CD14-positive monocyte (primary cell): ENCODE measurements at regions not wholly inside any gene's neighbourhood (a gene's known extent, or its start where the extent isn't known, plus 50 kb on each side); places are given as distances from the start of the nearest gene placed in this dataset.

Experiments used
- DNase-seq, 3 donors: peaks; one replicate each; pipeline ENCODE4 v3.0.0-alpha.2; 2011 to 2022
- H2AFZ ChIP-seq: 2 replicates; pipeline ENCODE4 v1.6.0; 2012; ENCODE audit warnings: mild to moderate bottlenecking, low read depth, low read length, inconsistent platforms; ENCODE audit not compliant: insufficient read depth, poor library complexity, severe bottlenecking
- H3K27ac ChIP-seq, 2 donors: 1 replicate in 1 of 2; 2 replicates in 1 of 2; pipeline ENCODE4 v1.5.1; 2012 to 2013; ENCODE audit warnings: low read length in 2 of 2, control low read depth in 1 of 2, inconsistent platforms in 1 of 2, low read depth in 1 of 2, mild to moderate bottlenecking in 1 of 2
- H3K27me3 ChIP-seq, 2 donors: one replicate each; pipeline versions ENCODE4 v1.6.0 to v1.6.1; 2011 to 2013; ENCODE audit warnings: low read length in 2 of 2; ENCODE audit not compliant: control insufficient read depth in 2 of 2, insufficient read depth in 2 of 2
- H3K36me3 ChIP-seq, 2 donors: replicated peaks in 1 of 2; 1 replicate in 1 of 2; 2 replicates in 1 of 2; pipeline versions ENCODE4 v1.5.1 to v1.6.1; 2012 to 2013; ENCODE audit warnings: low read length in 2 of 2, control low read depth in 1 of 2, inconsistent platforms in 1 of 2, mild to moderate bottlenecking in 1 of 2; ENCODE audit not compliant: insufficient read depth in 2 of 2, control insufficient read depth in 1 of 2
- H3K4me1 ChIP-seq, 2 donors: 1 replicate in 1 of 2; 2 replicates in 1 of 2; pipeline versions ENCODE4 v1.5.1 to v1.6.1; 2012 to 2013; ENCODE audit warnings: low read length in 2 of 2, control low read depth in 1 of 2, inconsistent platforms in 1 of 2, mild to moderate bottlenecking in 1 of 2, moderate library complexity in 1 of 2; ENCODE audit not compliant: insufficient read depth in 2 of 2, control insufficient read depth in 1 of 2
- H3K4me2 ChIP-seq: replicated peaks from 2 replicates; pipeline ENCODE3; 2012; ENCODE audit warnings: low read length, moderate library complexity, mild to moderate bottlenecking; ENCODE audit not compliant: poor library complexity, severe bottlenecking; ENCODE audit errors: extremely low read depth
- H3K4me3 ChIP-seq, 3 experiments: fragments of 200-600 bp in 1 of 3; sonication (generic) in 1 of 3; replicated peaks in 1 of 3; 1 replicate in 2 of 3; 2 replicates in 1 of 3; pipeline ENCODE4 v1.5.1; 2011 to 2013; ENCODE audit warnings: low read length in 3 of 3, mild to moderate bottlenecking in 3 of 3, control low read depth in 2 of 3, low read depth in 2 of 3, inconsistent platforms in 1 of 3, moderate library complexity in 1 of 3
- H3K79me2 ChIP-seq: 2 replicates; pipeline ENCODE4 v1.6.0; 2012; ENCODE audit warnings: mild to moderate bottlenecking, control low read depth, inconsistent platforms, low read length, moderate library complexity; ENCODE audit not compliant: insufficient read depth
- H3K9ac ChIP-seq: 2 replicates; pipeline ENCODE4 v1.6.0; 2017; ENCODE audit warnings: low read length, mild to moderate bottlenecking; ENCODE audit not compliant: insufficient read depth, poor library complexity, severe bottlenecking
- H3K9me3 ChIP-seq, 2 donors: replicated peaks in 1 of 2; 1 replicate in 1 of 2; 2 replicates in 1 of 2; pipeline versions ENCODE4 v1.5.1 to v1.6.1; 2012 to 2013; ENCODE audit warnings: low read length in 2 of 2, control low read depth in 1 of 2; ENCODE audit not compliant: control insufficient read depth in 1 of 2, insufficient read depth in 1 of 2
- H4K20me1 ChIP-seq: 2 replicates; pipeline ENCODE4 v1.6.0; 2012; ENCODE audit warnings: mild to moderate bottlenecking, low read length, control low read depth, moderate library complexity; ENCODE audit not compliant: insufficient read depth
- H3K27ac Mint-ChIP-seq, 7 donors: one replicate each; pipeline ENCODE4 v1.8.0; 2020; ENCODE audit warnings: mild to moderate bottlenecking in 7 of 7, mixed read lengths in 7 of 7, moderate library complexity in 6 of 7, inconsistent platforms in 2 of 7
- H3K27me3 Mint-ChIP-seq, 3 donors: one replicate each; pipeline ENCODE4 v1.8.0; 2021 to 2022; ENCODE audit warnings: low read depth in 3 of 3, mild to moderate bottlenecking in 3 of 3, mixed read lengths in 3 of 3, moderate library complexity in 3 of 3, inconsistent platforms in 1 of 3
- H3K36me3 Mint-ChIP-seq, 2 donors: one replicate each; pipeline ENCODE4 v1.8.0; 2020; ENCODE audit warnings: mixed read lengths in 2 of 2, inconsistent platforms in 1 of 2, mild to moderate bottlenecking in 1 of 2
- H3K4me1 Mint-ChIP-seq: one replicate; pipeline ENCODE4 v1.8.0; 2020; ENCODE audit warnings: mild to moderate bottlenecking, mixed read lengths
- H3K4me3 Mint-ChIP-seq, 2 donors: one replicate each; pipeline ENCODE4 v1.8.0; 2020; ENCODE audit warnings: mild to moderate bottlenecking in 2 of 2, mixed read lengths in 2 of 2, moderate library complexity in 1 of 2
- H3K9me3 Mint-ChIP-seq, 7 donors: one replicate each; pipeline ENCODE4 v1.8.0; 2020 to 2022; ENCODE audit warnings: mixed read lengths in 7 of 7, mild to moderate bottlenecking in 6 of 7, moderate library complexity in 6 of 7, inconsistent platforms in 2 of 7
- CTCF ChIP-seq: fragments of 200-600 bp; IDR thresholded peaks from one replicate; pipeline ENCODE4 v1.8.0; 2022; ENCODE audit warnings: antibody characterized with exemption, mild to moderate bottlenecking
- WGBS: methylation state at CpG from one replicate; pipeline ENCODE4 v1.1.5; 2013; ENCODE audit warnings: missing lambda C conversion rate; ENCODE audit not compliant: insufficient coverage; 5-methylcytosine and 5-hydroxymethylcytosine counted together
- intact Hi-C, 2 donors: fragments of 100-400 bp; cut with micrococcal nuclease; formaldehyde crosslinking; loops; one replicate each; pipeline versions ENCODE4 v1.15.0 to v1.15.1; 2023

DNA sequence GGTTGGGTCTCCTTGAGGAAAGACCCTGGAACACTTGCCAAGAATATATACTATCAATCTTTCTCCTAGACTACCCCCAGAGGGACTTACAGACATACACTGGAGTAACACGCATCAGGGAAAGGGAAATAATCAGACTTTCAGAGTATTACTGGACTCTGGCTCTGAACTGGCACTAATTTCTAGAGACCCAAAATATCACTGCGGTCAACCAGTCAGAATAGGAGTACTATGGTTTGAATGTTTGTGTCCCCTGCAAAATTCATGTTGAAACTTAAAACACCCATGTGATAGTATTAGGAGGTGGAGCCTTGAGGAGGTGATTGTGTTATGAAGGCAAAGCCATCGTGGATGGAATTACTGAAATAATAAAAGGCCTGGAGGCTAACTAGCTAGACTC lies 323.7 kb downstream of the EN1 start:
- TF ChIP-seq CTCF = no peak

GRCh38 chr2:118521960-118522359 lies 325.5 kb downstream of the EN1 start:
- H3K36me3 Mint-ChIP-seq = no peaks in the 10 kb centered on the region
- Histone ChIP-seq H3K27ac (no peak overlapping the region), H3K4me3 (no peak overlapping the region), H3K27me3 (no peaks in the 10 kb centered on the region), H3K4me1 (no peaks in the 10 kb centered on the region), H3K79me2 (no peaks in the 10 kb centered on the region), H3K4me2 (no peak overlapping the region), H2AFZ (no peak overlapping the region), H3K9me3 (peaks cover 17 to 25% of the 10 kb centered on the region in 2 donors), H3K36me3 (no peaks in the 10 kb centered on the region), H3K9ac (no peak overlapping the region), H4K20me1 (no peaks in the 10 kb centered on the region)
- no CpG with 5 or more reads among the region's 1 CpG for WGBS
- H3K27me3 Mint-ChIP-seq = peaks cover 0 to 2% (median 2%) of the 10 kb centered on the region in 3 donors
- peaks cover 10 to 25% (median 16%) of the 10 kb centered on the region in 7 donors for H3K9me3 Mint-ChIP-seq
- H3K4me3 Mint-ChIP-seq = no peak overlapping the region
- H3K4me1 Mint-ChIP-seq = no peaks in the 10 kb centered on the region
- no peak overlapping the region for H3K27ac Mint-ChIP-seq
- no peak for DNase-seq
- intact Hi-C loops = no loop called here
- TF ChIP-seq CTCF = no peak

More for the DNA sequence above, 323.7 kb downstream of the EN1 start:
- WGBS = no CpG with 5 or more reads among the region's 3 CpGs
- H3K9me3 Mint-ChIP-seq = peaks cover 10 to 25% (median 16%) of the 10 kb centered on the region in 7 donors
- H3K27me3 ChIP-seq = no peaks in the 10 kb centered on the region
- H3K79me2 ChIP-seq = no peaks in the 10 kb centered on the region
- intact Hi-C loops = no loop called here
- no peaks in the 10 kb centered on the region for H3K4me1 Mint-ChIP-seq
- no peaks in the 10 kb centered on the region for H4K20me1 ChIP-seq
- no peak overlapping the region for H3K4me3 ChIP-seq
- DNase-seq = no peak
- H3K4me2 ChIP-seq = no peak overlapping the region
- no peak overlapping the region for H3K9ac ChIP-seq
- peaks cover 1 to 4% (median 3%) of the 10 kb centered on the region in 3 donors for H3K27me3 Mint-ChIP-seq
- no peak overlapping the region for H2AFZ ChIP-seq
- H3K4me1 ChIP-seq = no peaks in the 10 kb centered on the region
- H3K27ac Mint-ChIP-seq = no peak overlapping the region
- no peak overlapping the region for H3K4me3 Mint-ChIP-seq
- no peaks in the 10 kb centered on the region for H3K36me3 ChIP-seq
- no peaks in the 10 kb centered on the region for H3K36me3 Mint-ChIP-seq
- H3K9me3 ChIP-seq = peaks cover 17 to 25% of the 10 kb centered on the region in 2 donors
- H3K27ac ChIP-seq = no peak overlapping the region
